ENCODE measurements at regions not wholly inside any gene's neighbourhood (a gene's known extent, or its start where the extent isn't known, plus 50 kb on each side); places are given as distances from the start of the nearest gene placed in this dataset.

DNA sequence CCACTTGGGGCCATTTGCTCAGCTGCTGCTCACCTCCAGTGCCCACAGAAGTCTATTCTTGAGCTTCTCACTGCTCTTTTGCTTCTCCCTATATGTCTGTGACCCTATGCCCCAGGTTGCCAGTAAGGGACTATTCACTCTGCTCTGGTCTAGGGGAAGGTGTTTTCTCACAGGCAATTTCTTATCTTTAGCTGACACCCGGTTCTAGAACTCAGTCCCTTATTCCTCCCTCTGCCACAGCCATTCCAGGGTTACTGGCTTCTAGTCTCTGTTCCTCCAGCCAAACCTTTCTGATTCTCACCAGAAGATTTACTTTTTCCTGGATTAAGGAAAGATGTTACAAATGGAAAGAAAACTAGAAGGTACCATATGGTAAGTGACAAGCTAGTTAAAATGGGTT lies 574.0 kb downstream of the NTRK3 start:
- TF ChIP-seq CTCF (IDR thresholded peaks at IDR 0.05) (no peak), EZH2phosphoT487 (IDR thresholded peaks at IDR 0.05) (no peak), EZH2 (IDR thresholded peaks at IDR 0.05) (no peak)

Data from neural progenitor cell (in vitro differentiated cells).